ENCODE measurements at regions not wholly inside any gene's neighbourhood (a gene's known extent, or its start where the extent isn't known, plus 50 kb on each side); places are given as distances from the start of the nearest gene placed in this dataset.
A peak's percentile ranks its signal among the peaks of the same experiment; 100 is the strongest.

DNA sequence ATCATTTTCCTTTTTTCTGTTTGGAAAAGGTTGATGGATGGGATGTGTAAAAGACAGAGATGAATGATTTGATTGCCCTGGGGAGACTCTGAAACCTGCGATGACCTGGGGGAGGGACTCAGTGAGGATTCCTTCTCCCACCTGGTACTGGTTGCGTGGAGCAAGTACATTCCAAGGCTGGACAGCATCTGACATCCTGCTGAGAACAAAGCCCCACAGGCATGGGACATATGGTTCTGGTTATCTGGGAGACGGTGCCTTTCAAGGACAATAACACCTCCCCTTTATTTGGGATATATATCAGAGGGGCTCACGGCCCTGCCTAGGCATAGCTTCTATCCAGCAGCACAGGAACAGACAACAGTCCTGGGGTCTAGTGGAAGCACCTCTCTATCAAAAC, 527.8 kb downstream of the METTL15 start:
- DNase-seq, result no peak

DNA sequence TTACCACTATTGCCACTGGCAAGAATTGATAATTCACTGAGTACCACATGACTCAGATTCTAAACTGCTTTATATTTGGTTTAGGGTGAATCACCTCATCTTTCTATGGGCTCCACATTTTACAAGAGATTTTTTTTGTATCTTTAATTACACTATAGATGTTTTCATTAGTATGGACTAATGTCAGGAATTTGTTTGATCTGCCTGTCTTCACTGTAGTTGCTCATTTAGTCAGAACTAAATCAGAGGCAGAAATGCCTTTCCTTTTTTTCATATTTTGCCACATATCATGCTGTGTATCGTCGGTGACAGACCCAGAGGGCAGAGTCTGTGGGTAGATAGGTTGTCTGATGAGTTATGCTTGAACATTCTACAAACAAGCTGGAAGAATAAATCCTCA, 524.1 kb downstream of the METTL15 start:
- DNase-seq, result no peak

DNA sequence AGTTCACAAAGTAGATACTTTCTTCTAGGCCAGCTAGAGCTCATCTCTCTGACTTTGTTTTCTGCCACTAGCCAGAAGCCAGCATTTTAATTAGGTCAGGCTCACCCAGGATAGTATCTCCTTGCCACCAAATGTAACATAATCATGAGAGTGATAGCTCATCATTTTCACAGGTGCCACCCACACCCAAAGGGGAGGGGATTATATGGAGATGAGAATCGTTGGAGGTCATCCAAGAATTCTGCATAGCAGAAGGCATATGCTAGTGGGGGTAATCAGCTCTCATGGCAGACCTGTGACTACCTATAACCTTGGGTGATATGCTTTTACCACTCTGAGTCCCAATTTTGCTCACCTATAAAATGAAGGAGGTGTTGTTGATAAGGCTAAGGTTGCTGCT, 523.0 kb downstream of the METTL15 start:
- no peak for DNase-seq

DNA sequence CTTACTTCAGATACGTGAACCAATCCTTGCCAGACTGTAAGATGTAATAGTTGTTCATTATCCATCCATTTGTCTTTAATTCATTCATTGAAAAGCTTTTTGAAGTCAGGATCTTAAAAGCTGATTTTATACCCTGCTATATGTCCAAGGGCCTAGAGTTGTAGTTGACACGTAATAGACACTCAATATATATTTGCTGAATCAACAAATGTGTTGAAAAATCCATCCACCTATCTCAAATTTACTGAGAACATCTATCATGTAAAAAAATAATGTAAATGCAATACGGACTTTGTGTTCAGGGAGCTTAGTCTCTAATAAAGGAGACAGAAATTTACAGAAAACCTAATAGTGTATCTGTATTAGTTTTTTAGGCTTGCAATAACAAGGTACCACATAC, 521.0 kb downstream of the METTL15 start:
- no peak for DNase-seq

DNA sequence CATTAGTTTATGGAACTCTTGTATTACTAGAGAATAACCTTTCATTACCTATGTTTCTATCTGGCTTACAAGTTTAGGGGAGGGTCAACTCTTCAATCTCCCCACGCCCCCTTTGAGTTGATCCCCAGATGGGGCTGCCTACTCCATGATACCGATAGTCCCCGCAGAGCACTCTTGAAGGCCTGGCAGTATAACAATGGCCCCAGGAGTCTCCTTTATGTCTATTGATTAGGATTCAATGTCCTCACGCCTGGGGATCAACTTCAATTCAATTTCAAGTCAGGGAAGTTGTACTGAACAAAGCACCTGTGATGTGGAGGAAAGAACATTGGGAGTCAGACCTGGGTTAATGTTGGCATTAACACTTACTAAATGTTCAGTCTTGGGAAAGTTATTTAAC, 520.2 kb downstream of the METTL15 start:
- no peak for DNase-seq

DNA sequence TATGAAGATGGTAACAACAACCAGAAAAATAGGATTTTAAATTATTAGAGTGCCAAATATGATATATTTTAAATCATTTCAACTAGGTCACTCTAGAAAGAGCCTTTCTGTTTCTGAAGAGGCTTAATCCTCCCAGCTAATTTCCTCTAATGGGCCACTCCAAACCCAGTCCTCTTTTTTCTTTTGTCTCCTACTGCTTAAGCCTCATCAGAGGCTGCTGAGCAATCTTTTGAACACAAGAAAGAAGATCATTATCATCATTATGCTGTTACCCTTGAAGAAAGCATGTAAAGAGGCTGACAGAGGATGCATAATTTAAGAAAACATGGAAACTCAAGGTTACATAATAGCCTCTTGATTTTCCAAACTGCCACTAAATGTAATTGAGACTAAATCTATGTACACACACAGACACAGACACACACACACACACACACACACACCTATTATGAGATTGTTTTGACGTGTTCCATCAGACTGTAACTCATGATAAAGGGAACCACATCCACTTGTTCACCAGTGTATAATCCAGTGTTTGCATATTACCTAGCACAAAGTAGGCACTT, 519.6 kb downstream of the METTL15 start:
- DNase-seq, result no peak

DNA sequence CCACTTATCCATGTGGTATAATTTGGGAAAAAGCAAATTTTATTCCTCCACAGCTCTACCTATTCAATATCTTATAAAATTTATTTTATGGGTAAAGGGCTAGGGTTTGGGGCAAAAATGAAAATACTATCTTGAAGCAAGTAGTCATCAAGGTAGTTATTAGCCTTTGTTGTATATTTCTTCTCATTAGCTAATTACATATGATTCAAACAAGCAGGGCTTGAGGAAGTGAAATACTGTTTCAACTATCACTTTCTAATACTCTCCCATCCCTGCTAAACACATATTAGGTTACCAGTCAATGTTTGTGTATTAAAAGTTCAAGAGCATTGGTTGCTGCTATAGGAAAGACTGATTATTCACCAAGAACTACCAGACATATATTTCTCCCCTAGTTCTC, 517.3 kb downstream of the METTL15 start:
- no peak for DNase-seq

DNA sequence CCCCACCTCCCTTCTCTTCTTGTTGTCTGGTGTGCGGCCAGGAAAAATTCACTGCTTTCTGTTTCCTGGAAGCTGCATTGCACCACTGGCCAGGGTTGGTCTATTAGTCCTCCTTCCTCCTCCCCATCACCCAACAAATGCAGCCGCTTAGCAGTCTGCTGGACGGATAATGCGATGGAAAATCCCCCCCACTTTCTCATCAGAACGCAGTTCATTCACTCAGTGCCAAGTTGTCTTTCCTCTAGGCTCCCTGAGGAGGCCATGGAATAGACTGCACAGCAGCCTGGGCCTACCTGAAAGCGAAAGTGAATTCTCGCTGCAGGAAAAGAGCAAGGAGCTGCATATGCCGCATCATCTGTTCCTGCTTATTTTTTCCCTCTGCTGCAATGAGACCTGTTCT, 513.6 kb downstream of the METTL15 start:
- DNase-seq, result peak; percentile 17

DNA sequence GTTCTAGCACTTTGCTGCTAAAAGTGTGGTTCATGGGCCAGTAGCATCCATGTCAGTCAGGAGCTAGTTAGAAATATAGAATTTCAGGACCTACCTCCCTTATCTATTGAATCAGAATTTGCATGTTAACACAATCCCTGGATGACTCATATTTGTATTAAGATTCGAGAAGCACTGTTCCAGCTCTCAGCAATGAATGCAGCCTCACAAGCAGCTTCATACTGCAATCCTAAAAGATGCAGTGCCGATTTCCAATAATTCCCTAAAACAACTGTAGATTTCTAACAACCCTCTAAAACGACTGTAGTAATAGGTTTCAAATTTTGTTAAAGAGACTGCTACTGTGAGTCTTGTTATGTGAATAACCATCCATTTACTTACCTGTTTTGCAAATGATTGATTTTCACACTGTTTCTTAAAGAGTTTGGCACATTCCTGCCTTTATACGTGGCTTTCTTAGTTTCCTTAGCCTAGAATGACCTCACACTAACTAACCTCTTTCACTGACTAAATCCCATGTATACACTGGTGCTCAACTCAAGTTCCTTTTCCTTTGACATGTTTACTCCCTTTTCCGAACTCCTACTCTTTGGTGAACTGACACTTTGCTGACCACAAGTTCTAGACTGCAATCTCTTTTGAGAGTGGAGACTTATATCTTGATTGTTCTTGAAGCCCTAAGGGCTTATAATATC, 511.8 kb downstream of the METTL15 start:
- no peak for DNase-seq

DNA sequence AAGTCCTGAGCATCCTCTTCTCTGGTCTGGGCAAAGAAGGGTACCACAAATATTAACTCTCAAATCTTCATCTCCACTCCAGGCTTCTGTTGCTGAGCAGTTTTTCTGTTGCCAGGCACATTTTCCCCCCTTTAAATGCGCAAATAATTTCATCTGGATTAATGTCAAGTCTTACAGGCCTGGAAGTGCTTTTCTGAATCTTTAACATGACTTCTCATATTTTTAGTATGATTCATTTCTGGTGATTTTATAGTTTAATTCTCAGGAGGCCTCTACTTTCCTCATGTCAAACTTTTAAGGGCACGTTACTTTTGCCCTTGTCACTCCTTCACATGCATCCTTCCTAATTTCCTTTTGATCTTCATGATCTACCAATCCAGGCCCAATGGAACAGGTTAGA, 510.2 kb downstream of the METTL15 start:
- DNase-seq, result no peak

DNA sequence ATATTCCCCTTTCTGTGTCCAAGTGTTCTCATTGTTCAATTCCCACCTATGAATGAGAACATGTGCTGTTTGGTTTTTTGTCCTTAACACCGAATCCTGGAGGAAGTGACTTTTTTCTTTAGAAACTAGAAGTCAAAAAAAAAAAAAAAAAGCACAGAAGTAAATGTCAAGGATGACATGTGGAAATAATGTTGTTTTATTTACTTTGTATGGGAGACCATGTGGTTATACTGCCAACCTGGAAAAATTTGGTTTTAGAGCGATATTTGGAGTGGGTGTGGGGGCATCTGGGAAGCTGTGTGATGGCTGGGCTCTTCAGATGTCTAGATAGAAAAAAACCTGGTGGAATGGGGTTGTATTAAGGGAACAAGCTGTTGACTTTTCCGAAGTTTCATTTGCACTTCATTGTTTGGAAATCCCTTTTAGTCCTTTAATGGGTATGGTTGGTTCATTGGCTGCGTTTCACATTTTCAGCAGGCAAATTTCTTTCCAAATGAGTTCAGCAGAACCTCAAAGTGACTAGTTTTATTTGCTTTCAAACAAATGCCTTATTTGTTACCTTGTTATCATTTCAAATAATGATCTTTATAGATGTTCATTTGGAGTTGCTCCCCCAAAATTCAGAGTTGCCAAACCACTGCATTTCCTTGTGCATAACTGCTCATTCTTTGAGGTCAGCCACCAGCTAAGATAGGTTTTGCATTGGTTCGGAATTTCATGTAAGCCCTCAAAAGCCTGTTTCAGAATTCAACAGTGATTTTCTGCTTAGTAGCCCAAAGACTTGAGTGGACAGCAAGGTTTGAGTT, 508.2 kb downstream of the METTL15 start:
- no peak for DNase-seq

DNA sequence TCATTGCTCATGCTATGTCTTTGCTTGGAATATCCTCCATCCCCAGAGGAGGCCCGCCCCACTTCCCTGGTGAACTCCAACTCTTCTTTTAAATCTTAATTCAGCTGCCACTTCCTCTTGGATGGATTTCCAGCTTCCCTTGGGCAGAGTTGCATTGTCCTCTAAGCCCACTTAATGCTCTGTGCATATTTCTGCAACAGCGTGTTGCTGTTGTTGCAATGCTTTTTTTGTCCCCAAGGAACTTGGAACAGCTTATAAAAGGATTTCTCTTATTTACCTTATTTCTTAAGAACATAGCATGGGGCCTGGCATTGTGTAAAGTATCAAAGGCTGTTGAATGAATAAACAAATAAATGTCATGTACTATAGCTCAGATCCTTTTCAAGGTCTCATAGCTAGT, 507.4 kb downstream of the METTL15 start:
- DNase-seq, result no peak

DNA sequence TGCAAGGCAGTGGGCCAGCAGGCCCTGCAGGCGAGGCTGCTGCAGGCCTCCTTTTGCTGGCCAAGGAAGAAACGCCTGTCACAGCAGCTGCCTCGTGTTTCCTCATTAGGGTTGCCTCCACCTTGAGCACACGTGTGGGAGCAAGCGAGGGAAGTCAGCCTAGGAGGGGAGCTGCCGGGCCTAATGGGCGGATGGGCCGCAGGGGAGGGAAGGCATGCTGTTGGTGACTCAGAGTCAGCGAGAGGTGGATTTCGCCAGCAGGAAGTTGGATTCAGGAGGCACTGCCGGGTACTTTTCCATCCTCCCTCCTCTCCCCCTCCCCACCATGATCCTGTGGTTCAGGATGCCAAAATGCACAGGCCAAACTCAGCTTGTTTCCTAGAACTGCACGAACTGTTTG, 498.7 kb downstream of the METTL15 start:
- DNase-seq, result no peak

DNA sequence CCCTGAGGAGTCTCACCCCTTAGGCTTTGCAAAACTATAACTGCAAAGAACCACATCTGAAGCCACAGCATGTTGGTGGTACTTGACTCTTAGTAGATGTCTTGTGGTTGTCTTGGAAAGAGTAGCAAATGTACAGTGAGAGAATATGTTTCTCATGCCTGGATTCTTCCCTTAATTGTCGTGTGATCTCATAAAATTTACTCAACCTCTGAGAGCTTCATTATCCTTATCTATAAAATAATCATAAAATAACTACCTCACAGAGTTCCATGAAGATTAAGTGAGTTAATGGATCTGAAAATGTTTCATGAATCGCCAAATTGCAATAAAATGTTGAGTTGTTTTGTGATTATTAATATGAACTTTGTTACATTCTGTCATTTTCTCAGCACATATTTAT, 491.5 kb downstream of the METTL15 start:
- no peak for DNase-seq

DNA sequence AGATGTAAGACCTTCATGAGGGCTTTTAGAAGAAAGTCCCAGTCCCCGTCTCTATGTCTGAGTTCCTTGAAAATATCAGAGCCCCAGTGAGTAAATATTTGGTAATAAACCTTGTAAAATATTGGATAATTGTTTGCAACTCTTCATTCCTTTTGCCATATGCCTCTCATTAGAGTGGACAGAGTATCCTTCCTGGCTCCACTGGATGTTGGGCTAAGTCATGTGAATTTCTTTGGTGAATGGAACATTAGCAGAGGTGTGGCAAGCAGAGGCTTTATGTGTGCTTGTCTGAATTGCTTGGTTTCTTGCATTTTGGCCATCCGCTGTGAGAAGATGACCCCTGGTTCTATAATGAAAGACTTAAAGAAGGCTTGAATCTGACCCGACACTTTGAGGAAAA, 490.3 kb downstream of the METTL15 start:
- DNase-seq, result no peak

DNA sequence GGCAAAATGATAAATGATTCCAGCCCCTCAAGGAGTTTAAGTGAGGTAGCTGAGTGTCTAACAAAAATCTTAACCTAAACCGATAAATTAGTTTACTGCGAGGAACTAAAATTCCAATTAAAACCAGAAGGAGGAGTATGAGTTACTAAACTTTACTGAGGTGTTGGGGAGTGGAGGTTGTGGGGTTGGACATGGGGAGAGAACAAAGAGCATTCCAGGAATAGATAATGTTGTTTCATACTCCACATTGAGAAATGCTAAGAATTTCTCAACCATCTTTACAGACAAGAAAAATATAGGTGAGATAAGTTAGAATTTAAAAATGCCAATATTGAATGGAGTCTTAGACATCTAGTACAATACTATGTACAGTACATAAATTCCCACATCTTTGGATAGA, 488.6 kb downstream of the METTL15 start:
- DNase-seq, result no peak

DNA sequence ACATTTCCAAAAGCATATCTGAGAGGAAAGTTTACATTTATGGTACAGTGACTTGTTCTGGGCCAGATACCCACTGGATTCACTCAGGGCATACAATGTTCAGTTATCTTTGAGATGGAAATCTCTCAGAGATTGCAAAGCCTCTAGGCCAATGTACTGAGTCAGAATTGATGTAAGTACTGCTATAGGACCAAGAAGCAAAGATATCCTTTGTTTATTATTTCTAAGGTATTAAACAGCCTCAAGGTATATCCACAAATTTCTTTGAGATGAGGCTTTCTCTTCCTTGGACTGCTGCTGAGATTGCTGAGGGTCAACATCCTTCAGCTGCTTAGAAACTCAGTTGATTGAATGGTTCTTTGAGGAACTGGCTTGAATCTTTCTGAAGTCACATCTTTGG, 484.0 kb downstream of the METTL15 start:
- no peak for DNase-seq

DNA sequence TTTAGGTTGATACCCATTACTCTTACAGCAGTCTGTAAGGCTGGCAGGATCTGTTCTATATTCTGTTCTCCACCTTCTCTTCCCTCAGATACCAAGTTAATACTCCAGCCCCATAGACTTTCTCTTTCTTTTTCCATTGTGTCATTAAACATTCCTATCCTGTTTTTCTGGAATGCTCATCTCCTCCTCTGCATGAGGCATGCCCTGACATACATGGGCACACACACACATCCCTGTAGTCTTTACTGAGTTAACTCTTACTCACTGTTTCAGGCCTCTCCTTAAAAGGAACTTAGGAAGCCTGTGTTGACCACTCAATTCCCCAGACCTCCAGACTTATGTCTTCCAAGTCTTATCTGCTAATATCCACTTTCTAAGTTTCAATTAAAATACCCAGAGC, 476.8 kb downstream of the METTL15 start:
- DNase-seq, result no peak

DNA sequence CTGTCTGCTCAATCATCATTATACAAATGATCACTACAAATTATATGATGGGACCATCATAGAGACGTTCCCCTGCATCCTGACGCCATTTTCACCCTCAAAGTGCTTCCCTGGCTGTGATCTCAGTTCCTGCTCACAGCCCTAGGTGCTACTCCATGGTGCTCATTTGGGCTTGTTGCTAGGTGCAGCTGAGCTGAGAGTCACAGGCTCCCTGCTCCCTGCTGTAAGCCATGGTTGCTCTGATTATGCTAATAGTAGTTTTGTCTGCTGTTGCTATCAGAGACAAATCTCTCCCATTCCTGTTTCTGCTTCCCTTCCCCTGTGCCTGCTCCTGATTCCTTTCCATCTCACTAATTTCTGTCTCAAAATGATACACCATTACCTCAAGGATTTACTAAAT, 474.3 kb downstream of the METTL15 start:
- DNase-seq, result no peak

DNA sequence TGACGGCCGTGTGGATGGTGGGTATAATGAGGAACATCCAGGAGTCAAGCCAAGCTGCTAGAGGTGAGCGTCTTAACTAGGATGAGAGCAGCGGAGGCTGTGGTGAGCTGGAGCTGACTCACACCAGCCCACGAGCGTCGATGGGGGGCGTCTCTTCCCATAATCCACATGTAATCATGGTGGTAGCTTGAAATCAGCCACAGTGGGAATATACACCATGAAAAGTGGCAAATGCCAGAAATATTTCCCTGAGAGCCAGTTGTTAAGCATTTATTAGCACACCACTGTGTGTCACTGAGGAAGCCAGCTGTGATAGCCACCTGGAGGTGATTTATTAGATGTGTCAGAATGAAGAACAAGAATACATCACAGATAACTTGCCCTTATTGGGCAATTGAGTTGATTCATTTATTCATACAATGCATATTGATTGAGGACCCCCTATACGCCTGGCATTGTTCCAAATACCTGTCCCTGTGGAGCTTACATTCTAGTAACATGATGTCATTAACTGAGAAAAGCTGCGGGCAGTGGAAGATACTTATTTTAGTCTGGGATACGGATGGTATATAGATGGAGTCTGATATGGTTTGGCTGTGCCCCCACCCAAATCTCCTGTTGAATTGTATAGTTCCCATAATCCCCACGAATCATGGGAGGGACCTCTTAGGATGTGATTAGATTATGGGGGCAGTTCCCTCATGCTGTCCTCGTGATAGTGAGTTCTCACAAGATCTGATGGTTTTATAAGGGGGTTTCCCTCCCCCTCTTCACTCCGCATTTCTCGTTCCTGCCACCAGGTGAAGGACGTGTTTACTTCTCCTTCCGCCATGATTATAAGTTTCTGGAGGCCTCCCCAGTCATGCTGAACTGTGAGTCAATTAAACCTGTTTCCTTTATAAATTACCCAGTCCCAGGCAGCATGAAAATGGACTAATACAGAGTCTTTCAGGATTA, 473.4 kb downstream of the METTL15 start:
- no peak for DNase-seq

DNA sequence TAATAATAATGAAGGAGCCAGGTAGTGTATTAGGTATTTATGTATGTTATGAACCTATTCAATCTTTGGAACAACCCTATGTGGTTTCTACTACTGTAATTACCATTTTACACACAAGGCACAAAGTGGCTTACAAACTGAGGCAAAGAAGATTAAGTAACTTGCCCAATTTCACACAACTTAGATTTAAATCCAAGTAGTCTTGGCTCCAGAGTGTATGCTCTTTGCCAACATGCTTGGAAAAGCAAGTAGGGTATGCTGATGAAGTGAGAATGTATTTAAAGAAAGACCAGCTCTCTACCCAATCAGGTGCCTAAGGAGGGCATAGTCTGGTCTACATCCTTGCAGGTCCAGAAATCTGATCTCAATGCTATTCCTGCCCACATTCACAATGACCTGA, 463.2 kb downstream of the METTL15 start:
- DNase-seq, result no peak

DNA sequence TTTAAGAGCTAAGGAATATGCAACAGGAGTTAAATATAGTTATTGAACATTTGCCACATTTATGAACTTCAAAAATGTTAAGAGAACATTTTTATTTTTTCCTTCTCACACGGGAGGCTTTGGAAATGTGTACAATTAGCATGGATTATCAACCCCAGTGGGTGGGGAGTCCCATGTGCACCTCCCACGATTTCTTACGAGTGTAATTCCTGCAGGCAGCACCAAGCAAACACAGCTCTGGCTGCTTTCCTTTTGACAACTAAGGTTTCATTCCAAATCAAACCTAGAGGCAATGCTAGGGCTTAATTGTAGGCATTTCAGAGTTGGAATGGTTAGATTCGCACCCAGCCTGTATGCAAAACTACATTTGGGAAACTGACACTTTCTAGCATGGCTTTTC, 460.9 kb downstream of the METTL15 start:
- no peak for DNase-seq

Data from NCI-H2029 (cell line).